CD8-positive, alpha-beta memory T cell (primary cell): ENCODE measurements at regions not wholly inside any gene's neighbourhood (a gene's known extent, or its start where the extent isn't known, plus 50 kb on each side); places are given as distances from the start of the nearest gene placed in this dataset.

Experiments
- CTCF ChIA-PET: fragments of 350-600 bp; sonication (Branson Sonifier 250); formaldehyde crosslinking; loops from one replicate; lab custom pipeline; 2021; ENCODE audit warnings: antibody characterized with exemption; lab: Charles Lee
- POLR2A ChIA-PET: fragments of 350-600 bp; sonication (Branson Sonifier 250); formaldehyde crosslinking; loops from one replicate; lab custom pipeline; 2021; ENCODE audit warnings: antibody characterized with exemption; lab: Charles Lee
- DNase-seq, 5 donors: peaks; one replicate each; pipeline versions ENCODE4 v3.0.0 to v3.0.0-alpha.2; 2020 to 2022; ENCODE audit warnings: mixed read lengths in 1 of 5
- H3K27ac ChIP-seq: one replicate; pipeline ENCODE4 v1.7.0; 2013; ENCODE audit warnings: low read depth, mild to moderate bottlenecking, low read length, moderate library complexity
- H3K27me3 ChIP-seq: 2 replicates; pipeline ENCODE4 v1.7.0; 2013; ENCODE audit warnings: low read length, mild to moderate bottlenecking; ENCODE audit not compliant: insufficient read depth, poor library complexity, severe bottlenecking
- H3K36me3 ChIP-seq: 2 replicates; pipeline ENCODE4 v1.7.0; 2013; ENCODE audit warnings: mild to moderate bottlenecking, low read length, moderate library complexity; ENCODE audit not compliant: insufficient read depth
- H3K4me1 ChIP-seq: 2 replicates; pipeline ENCODE4 v1.7.0; 2013; ENCODE audit warnings: mild to moderate bottlenecking, low read length, moderate library complexity; ENCODE audit not compliant: insufficient read depth
- H3K4me3 ChIP-seq: 2 replicates; pipeline ENCODE4 v1.7.0; 2013; ENCODE audit warnings: mild to moderate bottlenecking, low read length
- H3K9me3 ChIP-seq: 2 replicates; pipeline ENCODE4 v1.7.0; 2013; ENCODE audit warnings: mild to moderate bottlenecking, low read length
- H3K27ac Mint-ChIP-seq, 8 donors: one replicate each; pipeline ENCODE4 v1.8.0; 2020 to 2021; ENCODE audit warnings: mixed read lengths in 8 of 8, mild to moderate bottlenecking in 6 of 8, inconsistent platforms in 3 of 8, moderate library complexity in 3 of 8
- H3K27me3 Mint-ChIP-seq, 2 donors: one replicate each; pipeline ENCODE4 v1.8.0; 2020 to 2021; ENCODE audit warnings: mixed read lengths in 2 of 2, mild to moderate bottlenecking in 1 of 2, moderate library complexity in 1 of 2
- H3K36me3 Mint-ChIP-seq, 3 donors: one replicate each; pipeline ENCODE4 v1.8.0; 2020 to 2021; ENCODE audit warnings: mixed read lengths in 3 of 3, inconsistent platforms in 1 of 3, mild to moderate bottlenecking in 1 of 3
- H3K4me1 Mint-ChIP-seq, 3 donors: one replicate each; pipeline ENCODE4 v1.8.0; 2020 to 2021; ENCODE audit warnings: mixed read lengths in 3 of 3, inconsistent platforms in 1 of 3, mild to moderate bottlenecking in 1 of 3
- H3K4me3 Mint-ChIP-seq, 7 donors: one replicate each; pipeline ENCODE4 v1.8.0; 2020 to 2021; ENCODE audit warnings: mixed read lengths in 7 of 7, mild to moderate bottlenecking in 6 of 7, moderate library complexity in 4 of 7, inconsistent platforms in 2 of 7
- H3K9me3 Mint-ChIP-seq, 5 donors: one replicate each; pipeline ENCODE4 v1.8.0; 2020 to 2022; ENCODE audit warnings: mixed read lengths in 5 of 5, mild to moderate bottlenecking in 3 of 5, moderate library complexity in 2 of 5, inconsistent platforms in 1 of 5

DNA sequence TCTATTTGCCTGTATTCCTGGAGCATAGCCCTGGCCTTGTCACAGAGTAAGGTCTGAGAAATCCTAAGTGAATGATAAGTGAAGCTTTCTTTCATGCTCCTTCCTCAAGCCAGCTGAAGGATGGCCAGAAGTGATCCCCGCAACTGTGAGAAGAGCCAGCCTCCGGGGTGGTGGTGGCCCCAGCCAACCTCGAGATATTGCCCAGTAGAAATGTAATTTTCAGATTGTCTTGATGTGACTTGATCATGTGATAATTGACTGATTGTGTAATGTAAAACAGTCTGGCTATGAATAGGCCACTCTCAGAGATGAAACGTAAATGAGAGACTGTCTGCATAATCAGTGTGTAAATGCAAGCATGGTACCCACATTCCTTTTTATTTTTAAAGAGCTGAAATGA, 242.4 kb upstream of the CAMK1G start:
- Histone ChIP-seq H3K36me3 (no peaks in the 10 kb centered on the region), H3K9me3 (no peaks in the 10 kb centered on the region), H3K27ac (no peak overlapping the region), H3K4me1 (no peaks in the 10 kb centered on the region), H3K4me3 (no peak overlapping the region), H3K27me3 (no peaks in the 10 kb centered on the region)
- POLR2A ChIA-PET, result no interaction called here
- H3K9me3 Mint-ChIP-seq, result peaks cover 0 to 2% (median 0%) of the 10 kb centered on the region in 5 donors
- H3K27ac Mint-ChIP-seq, result no peak overlapping the region
- CTCF ChIA-PET, result no interaction called here
- no peaks in the 10 kb centered on the region for H3K4me1 Mint-ChIP-seq
- no peak overlapping the region for H3K4me3 Mint-ChIP-seq
- no peaks in the 10 kb centered on the region for H3K36me3 Mint-ChIP-seq
- H3K27me3 Mint-ChIP-seq, result peaks cover 6 to 10% of the 10 kb centered on the region in 2 donors
- DNase-seq, result no peak

DNA sequence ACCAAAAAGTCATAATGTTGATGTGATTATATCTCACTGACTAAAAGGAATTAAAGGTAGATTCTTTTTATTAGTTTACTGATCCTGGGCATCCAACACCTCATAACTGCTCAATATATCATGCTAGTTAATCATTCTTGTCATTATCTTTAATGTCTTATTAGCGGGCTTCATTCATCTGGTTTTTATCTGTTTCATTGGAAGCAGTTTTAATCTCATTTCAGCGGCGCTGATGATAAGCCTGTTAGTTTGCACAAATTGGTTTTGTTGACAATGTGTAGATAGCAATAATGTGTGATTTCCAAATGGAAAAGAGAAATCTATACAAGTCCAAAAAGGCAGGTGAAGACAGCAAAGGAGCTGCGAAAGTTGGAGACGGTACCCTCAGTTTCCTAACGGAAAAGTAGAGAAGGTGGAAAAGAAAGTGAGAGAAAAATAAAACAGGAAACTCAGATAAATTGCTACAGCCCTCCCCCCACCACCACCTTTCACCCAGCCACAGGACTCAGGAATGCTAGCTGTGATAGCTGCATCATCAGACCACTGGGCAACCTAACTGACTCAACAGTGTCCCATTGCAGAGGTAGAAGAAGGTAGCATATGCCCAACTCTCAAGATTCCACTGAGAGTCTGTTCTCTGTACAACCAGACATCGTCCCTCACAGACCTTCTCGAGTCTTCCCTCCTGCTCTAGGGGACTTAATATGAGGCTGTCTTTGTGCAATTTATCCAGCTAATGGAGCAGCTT, 241.7 kb upstream of the CAMK1G start:
- Histone ChIP-seq H3K4me1 (no peaks in the 10 kb centered on the region), H3K9me3 (no peaks in the 10 kb centered on the region), H3K27me3 (no peaks in the 10 kb centered on the region), H3K36me3 (no peaks in the 10 kb centered on the region), H3K4me3 (no peak overlapping the region), H3K27ac (no peak overlapping the region)
- CTCF ChIA-PET, result no interaction called here
- Mint-ChIP-seq H3K27ac (no peak overlapping the region), H3K9me3 (peaks cover 0 to 2% (median 0%) of the 10 kb centered on the region in 5 donors), H3K27me3 (peaks cover 6 to 10% of the 10 kb centered on the region in 2 donors), H3K36me3 (no peaks in the 10 kb centered on the region), H3K4me3 (no peak overlapping the region), H3K4me1 (no peaks in the 10 kb centered on the region)
- no peak for DNase-seq
- POLR2A ChIA-PET, result no interaction called here

DNA sequence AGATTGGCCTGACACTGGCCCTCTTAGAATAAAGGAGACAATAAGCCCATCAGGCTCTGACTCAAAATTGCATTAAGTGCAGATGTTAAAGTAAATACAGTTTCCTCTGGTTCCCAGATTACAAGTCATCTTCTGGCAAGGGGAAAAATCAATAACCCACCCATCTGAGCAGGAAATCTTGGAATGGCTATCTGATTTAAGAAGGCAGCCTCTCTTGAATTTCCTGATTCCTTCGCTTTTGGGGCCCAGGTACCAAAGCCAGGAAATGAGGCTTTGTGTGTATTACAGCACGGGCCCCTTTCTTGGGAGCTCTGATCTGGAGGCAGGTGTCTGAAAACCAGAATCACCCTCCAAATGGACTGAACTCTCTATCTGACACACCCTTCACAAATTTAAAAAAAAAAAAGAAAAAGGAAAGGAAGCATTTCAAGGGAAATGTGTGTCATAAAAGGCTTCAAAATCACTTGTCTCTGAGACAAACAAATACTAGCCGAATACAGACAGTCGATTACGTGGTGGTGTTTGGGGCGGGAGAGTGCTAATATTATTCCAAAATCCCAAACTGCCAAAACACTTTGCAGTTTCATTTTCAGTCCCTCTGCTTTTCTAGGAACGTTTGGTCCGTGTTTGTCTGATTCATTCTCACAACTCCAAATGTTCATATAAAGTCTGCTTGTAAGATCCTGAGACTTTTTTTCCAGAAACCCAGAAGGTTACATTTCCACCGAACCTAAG, 240.9 kb upstream of the CAMK1G start:
- CTCF ChIA-PET, result no interaction called here
- peaks cover 0 to 2% (median 0%) of the 10 kb centered on the region in 5 donors for H3K9me3 Mint-ChIP-seq
- no peaks in the 10 kb centered on the region for H3K36me3 ChIP-seq

GRCh38 chr1:209343511-209343910, 240.0 kb upstream of the CAMK1G start:
- Histone ChIP-seq H3K36me3 (no peaks in the 10 kb centered on the region), H3K27ac (no peak overlapping the region), H3K9me3 (no peaks in the 10 kb centered on the region), H3K4me3 (no peak overlapping the region), H3K4me1 (no peaks in the 10 kb centered on the region), H3K27me3 (no peaks in the 10 kb centered on the region)
- ChIA-PET POLR2A (no interaction called here), CTCF (no interaction called here)
- Mint-ChIP-seq H3K4me1 (no peaks in the 10 kb centered on the region), H3K4me3 (no peak overlapping the region), H3K27me3 (peaks cover 6 to 14% of the 10 kb centered on the region in 2 donors), H3K9me3 (peaks cover 0 to 2% (median 0%) of the 10 kb centered on the region in 5 donors), H3K27ac (no peak overlapping the region), H3K36me3 (no peaks in the 10 kb centered on the region)
- no peak for DNase-seq

More for the DNA sequence above, 240.9 kb upstream of the CAMK1G start:
- peaks cover 6 to 14% of the 10 kb centered on the region in 2 donors for H3K27me3 Mint-ChIP-seq
- Histone ChIP-seq H3K27ac (no peak overlapping the region), H3K27me3 (no peaks in the 10 kb centered on the region), H3K9me3 (no peaks in the 10 kb centered on the region), H3K4me1 (no peaks in the 10 kb centered on the region), H3K4me3 (no peak overlapping the region)
- H3K27ac Mint-ChIP-seq, result no peak overlapping the region
- no peak for DNase-seq
- H3K36me3 Mint-ChIP-seq, result no peaks in the 10 kb centered on the region
- POLR2A ChIA-PET, result no interaction called here
- H3K4me1 Mint-ChIP-seq, result no peaks in the 10 kb centered on the region
- no peak overlapping the region for H3K4me3 Mint-ChIP-seq

DNA sequence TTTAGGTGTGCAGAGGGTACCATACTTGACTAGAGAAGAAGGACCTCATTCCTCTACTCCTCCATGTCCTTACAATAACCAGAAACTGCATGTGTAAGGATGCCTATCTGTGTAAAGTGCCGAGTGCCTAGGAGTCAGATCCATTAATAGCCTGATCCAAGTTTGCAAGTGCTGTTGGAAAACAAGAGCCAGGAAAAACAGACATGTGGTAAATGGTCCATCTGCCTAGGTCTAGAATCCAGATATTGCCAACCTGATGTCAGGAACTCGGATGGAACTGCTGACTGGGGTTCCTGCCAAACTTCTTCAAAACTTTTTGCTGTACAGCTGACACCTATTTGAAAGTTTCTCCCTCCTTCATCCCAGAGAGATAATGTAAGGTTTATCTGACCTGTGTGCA, 239.4 kb upstream of the CAMK1G start:
- Histone ChIP-seq H3K36me3 (no peaks in the 10 kb centered on the region), H3K27ac (no peak overlapping the region), H3K4me1 (no peaks in the 10 kb centered on the region), H3K27me3 (no peaks in the 10 kb centered on the region), H3K4me3 (no peak overlapping the region), H3K9me3 (no peaks in the 10 kb centered on the region)
- DNase-seq, result no peak
- Mint-ChIP-seq H3K4me3 (no peak overlapping the region), H3K36me3 (no peaks in the 10 kb centered on the region), H3K4me1 (no peaks in the 10 kb centered on the region), H3K9me3 (peaks cover 0 to 2% (median 0%) of the 10 kb centered on the region in 5 donors), H3K27me3 (peaks cover 6 to 14% of the 10 kb centered on the region in 2 donors), H3K27ac (no peak overlapping the region)
- POLR2A ChIA-PET, result no interaction called here
- CTCF ChIA-PET, result interaction anchor here (1.0 kb wide), 1 partner anchor 10 kb away, joined by 4 read pairs; no protein-coding TSS in a partner anchor

DNA sequence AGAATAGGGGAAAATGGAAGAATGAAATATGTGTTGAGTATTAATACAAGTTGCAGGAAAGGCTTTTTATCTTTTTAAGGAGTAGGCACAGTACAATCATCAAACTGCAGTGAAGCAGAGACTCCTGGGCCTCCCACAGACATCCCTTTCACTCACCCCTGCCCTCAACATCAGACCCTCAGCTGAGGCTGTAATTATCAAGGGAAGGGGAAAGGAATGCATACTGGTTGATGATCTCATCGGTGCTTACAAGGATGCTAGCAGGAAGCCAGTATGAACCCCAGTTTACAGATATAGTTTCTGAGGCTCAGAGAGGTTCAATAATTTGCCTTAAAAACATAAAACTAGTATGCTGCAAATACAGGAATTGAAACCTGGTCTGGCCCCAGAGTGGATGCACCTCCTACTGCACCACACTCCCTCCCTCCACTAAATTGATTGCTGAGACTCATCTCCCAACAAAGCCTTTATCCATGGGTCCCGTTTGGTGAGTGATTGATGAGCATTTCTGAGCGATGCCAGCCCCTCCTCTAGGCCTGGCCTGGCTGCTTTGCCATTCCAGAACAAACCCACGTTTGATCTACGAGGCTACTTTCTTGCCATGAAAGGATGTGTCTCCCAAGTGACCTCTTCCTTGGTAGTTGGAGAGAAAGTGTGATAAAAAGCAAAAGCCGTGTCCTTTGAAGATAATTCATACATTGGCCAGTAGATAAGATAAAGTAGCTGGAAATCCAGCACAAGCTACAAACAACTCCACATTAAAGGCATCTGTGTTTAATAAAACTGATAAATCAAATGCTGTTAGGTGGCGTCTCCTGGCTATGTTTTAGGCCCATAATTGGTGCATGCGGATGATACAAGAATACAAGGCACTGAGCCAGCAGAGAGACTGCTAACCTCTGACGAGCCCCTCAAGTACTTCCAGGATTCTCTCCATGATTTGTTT, 233.9 kb upstream of the CAMK1G start:
- DNase-seq, result no peak
- no peaks in the 10 kb centered on the region for H3K4me1 ChIP-seq
- no peaks in the 10 kb centered on the region for H3K27me3 ChIP-seq
- Mint-ChIP-seq H3K27me3 (peaks cover 4 to 27% of the 10 kb centered on the region in 2 donors), H3K9me3 (no peaks in the 10 kb centered on the region), H3K27ac (no peak overlapping the region), H3K36me3 (no peaks in the 10 kb centered on the region), H3K4me3 (no peak overlapping the region), H3K4me1 (no peaks in the 10 kb centered on the region)
- ChIA-PET CTCF (no interaction called here), POLR2A (no interaction called here)
- no peak overlapping the region for H3K27ac ChIP-seq
- no peak overlapping the region for H3K4me3 ChIP-seq
- no peaks in the 10 kb centered on the region for H3K9me3 ChIP-seq
- no peaks in the 10 kb centered on the region for H3K36me3 ChIP-seq

DNA sequence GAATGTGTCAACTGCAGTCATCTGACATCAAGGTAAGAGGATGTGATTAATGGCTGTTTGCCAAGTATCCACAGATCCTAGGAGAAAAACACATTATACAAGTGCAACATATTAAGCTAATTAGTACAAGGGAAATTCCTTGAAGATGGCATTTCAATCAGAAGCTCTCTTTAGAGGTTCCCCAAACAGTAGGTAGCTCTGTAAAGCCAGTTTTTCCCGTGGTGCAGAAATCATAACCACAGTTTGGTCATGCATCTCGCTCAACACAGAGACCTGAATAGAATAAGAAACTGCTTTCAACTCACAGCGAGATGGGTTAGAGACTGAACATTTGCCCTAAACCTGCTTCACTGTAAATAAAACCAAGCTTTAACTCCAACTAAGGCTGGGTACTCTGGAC, 230.5 kb upstream of the CAMK1G start:
- Mint-ChIP-seq H3K27ac (no peak overlapping the region), H3K27me3 (peaks cover 3 to 20% of the 10 kb centered on the region in 2 donors), H3K36me3 (no peaks in the 10 kb centered on the region), H3K4me1 (no peaks in the 10 kb centered on the region), H3K4me3 (no peak overlapping the region), H3K9me3 (no peaks in the 10 kb centered on the region)
- no peaks in the 10 kb centered on the region for H3K4me1 ChIP-seq
- H3K9me3 ChIP-seq, result no peaks in the 10 kb centered on the region
- no peaks in the 10 kb centered on the region for H3K27me3 ChIP-seq
- no peaks in the 10 kb centered on the region for H3K36me3 ChIP-seq
- CTCF ChIA-PET, result no interaction called here
- no peak overlapping the region for H3K4me3 ChIP-seq
- no peak for DNase-seq
- no peak overlapping the region for H3K27ac ChIP-seq
- POLR2A ChIA-PET, result no interaction called here
